ENCODE measurements at regions not wholly inside any gene's neighbourhood (a gene's known extent, or its start where the extent isn't known, plus 50 kb on each side); places are given as distances from the start of the nearest gene placed in this dataset.
"Not testable (repeated sequence)": the region's sequence is repeated elsewhere in the genome, so short reads cannot be mapped to it uniquely, and the experiment has no call there.

DNA sequence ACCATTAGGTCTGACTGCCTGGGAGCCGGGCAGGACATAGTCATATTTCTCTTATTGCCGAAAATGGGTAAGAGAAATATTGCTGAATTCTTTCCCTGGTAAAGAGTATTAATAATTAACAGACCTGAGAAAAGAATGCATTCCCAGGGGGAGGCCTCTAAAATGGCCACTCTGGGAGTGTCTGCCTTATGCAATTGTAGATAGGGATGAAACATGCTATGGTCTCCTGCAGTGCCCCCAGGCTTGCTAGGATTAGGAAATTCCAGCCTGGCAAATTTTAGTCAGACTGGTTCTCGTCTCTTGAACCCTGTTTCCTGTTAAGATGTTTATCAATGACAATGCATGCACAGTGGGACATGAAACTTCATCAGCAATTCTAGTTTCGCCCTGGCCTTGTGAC, 975.7 kb downstream of the TBC1D32 start:
- TF ChIP-seq, protein P1, sequence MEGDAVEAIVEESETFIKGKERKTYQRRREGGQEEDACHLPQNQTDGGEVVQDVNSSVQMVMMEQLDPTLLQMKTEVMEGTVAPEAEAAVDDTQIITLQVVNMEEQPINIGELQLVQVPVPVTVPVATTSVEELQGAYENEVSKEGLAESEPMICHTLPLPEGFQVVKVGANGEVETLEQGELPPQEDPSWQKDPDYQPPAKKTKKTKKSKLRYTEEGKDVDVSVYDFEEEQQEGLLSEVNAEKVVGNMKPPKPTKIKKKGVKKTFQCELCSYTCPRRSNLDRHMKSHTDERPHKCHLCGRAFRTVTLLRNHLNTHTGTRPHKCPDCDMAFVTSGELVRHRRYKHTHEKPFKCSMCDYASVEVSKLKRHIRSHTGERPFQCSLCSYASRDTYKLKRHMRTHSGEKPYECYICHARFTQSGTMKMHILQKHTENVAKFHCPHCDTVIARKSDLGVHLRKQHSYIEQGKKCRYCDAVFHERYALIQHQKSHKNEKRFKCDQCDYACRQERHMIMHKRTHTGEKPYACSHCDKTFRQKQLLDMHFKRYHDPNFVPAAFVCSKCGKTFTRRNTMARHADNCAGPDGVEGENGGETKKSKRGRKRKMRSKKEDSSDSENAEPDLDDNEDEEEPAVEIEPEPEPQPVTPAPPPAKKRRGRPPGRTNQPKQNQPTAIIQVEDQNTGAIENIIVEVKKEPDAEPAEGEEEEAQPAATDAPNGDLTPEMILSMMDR (conservative IDR thresholded peaks at IDR 0.05; ENCODE audit: low read depth, low read length) = not testable (repeated sequence)
- not testable (repeated sequence) for TF ChIP-seq EZH2 (IDR thresholded peaks at IDR 0.05; ENCODE audit: borderline replicate concordance, low read depth, low read length, poor library complexity, severe bottlenecking)
